GM10266 (cell line): ENCODE measurements at regions not wholly inside any gene's neighbourhood (a gene's known extent, or its start where the extent isn't known, plus 50 kb on each side); places are given as distances from the start of the nearest gene placed in this dataset.

Source experiments
- DNase-seq: peaks from one replicate; pipeline ENCODE4 v3.0.0; 2012; ENCODE audit errors: extremely low spot score
- CTCF ChIP-seq: IDR thresholded peaks from 2 replicates; pipeline ENCODE4 v1.5.1; 2012; ENCODE audit warnings: mild to moderate bottlenecking, low read depth; ENCODE audit not compliant: control insufficient read depth, insufficient read depth; ENCODE audit errors: missing control alignments

GRCh38 chr7:63073736-63074135 is 924.9 kb upstream of the ZNF722 start:
- DNase-seq, result no peak
- no peak for TF ChIP-seq CTCF

DNA sequence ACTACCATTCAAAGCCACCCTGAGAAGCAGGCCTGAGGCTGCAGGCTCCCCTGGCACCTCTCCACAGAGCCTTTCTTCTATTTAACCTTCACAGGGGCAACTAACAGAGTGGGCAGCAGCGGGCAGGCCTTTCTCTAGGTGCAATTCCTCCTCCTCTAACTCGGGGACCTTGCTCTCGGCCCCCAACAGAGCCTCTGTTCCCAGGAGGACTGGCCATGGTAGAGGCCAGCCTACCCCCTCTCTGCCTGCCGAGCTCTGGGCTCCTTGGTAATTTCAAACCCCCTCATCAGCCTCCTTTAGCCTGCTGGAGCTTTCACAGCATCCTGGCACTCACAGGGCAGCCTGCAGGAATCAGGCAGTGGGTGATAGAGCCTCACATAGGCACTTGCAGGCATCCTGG is 920.8 kb upstream of the ZNF722 start:
- DNase-seq, result no peak
- no peak for TF ChIP-seq CTCF

- DNase-seq, result no peak
- no peak for TF ChIP-seq CTCF
These were observed 918.2 kb upstream of the ZNF722 start for GRCh38 chr7:63080406-63080805.

DNA sequence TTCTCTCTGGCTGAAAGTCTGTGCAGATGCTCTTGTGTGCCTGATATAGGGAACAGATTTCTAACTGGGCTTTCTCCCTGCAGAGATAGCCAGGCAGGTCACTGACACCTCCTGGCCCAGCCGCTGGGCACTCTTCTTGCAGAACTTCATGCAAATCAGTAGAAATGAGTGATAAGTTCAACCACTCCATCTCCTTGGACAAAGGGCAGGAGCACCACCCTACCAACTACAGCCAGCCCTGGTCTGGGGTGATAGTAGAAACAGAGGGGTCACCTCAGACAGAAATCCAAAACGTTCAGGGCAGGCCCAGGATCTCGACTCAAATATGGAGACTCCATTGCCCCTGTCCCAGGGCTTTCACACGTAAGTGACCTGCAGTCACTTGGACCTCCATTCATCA is 917.8 kb upstream of the ZNF722 start:
- no peak for TF ChIP-seq CTCF
- DNase-seq, result no peak

DNA sequence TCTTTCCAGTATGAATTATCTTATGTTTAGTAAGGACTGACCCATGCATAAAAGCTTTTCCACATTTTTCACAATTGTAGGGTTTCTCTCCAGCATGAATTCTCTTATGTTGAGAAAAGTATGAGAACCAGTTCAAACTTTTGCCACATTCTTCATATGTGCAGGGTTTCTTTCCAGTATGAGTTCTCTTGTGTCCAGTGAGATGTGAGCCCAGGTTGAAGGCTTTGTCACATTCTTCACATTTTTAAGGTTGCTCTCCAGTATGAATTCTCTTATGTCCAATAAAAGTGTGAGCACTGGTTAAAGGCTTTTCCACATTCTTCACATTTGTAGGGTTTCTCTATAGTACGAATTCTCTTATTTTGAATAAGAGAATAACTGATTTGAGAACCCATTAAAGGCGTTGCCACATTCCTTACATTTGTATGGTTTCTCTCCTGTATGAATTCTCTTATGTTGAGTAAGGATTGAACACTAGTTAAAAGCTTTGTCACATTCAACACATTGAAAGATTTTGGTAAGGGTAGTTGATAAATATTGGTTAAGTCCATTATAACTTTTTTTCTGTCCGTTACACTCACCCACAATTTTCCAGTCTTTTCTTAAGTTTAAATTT is 911.0 kb upstream of the ZNF722 start:
- DNase-seq, result no peak
- TF ChIP-seq CTCF, result no peak

DNA sequence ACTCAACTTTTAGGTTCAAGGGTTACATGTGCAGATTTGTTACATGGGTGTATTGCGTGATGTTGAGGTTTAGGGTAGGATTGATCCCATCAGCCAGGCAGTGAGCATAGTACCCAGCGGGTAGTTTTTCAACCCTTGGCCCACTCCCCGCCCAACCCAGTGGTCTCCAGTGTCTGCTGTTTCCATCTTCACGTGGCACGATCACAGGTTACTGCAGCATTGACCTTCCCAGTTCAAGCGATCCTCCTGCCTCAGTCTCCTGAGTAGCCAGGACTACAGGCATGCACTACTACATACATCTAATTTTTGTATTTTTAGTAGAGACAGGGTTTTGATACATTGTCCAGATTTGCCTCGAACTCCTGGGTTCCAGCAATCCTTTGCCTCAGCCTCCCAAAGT is 905.7 kb upstream of the ZNF722 start:
- no peak for TF ChIP-seq CTCF
- DNase-seq, result no peak

DNA sequence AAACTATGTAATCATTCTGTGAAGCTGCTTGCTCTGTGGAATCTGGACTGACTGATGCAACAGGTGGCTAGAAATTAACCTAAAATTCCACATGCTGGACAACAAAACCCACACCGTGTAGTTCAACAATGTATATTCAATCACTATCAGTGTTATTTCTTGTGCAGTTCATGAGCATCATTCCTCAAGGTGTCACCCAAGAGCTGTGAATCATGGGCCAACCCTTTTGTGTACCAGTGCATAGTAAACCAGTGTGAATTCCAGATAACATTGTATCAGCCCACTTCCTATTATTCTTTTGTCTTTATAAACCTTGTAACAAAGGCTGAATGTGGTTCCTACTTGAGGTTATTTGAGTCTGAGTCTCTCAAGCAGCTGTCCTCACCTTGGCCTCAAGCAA is 905.2 kb upstream of the ZNF722 start:
- TF ChIP-seq CTCF, result no peak
- DNase-seq, result no peak

- no peak for DNase-seq
- no peak for TF ChIP-seq CTCF
These were observed 902.5 kb upstream of the ZNF722 start for GRCh38 chr7:63096141-63096540.
